NCI-H128 (cell line): ENCODE measurements at regions not wholly inside any gene's neighbourhood (a gene's known extent, or its start where the extent isn't known, plus 50 kb on each side); places are given as distances from the start of the nearest gene placed in this dataset.
"Not testable (repeated sequence)": the region's sequence is repeated elsewhere in the genome, so short reads cannot be mapped to it uniquely, and the experiment has no call there.

ENCODE experiments used
- DNase-seq: peaks from one replicate; lab custom pipeline; 2025; ENCODE audit not compliant: unreplicated experiment; lab: John Stamatoyannopoulos, UW

- no peak for DNase-seq
Measured at GRCh38 chr13:53101883-53102282, 73.3 kb downstream of the OLFM4 start.

- no peak for DNase-seq
Measured at GRCh38 chr13:53104136-53104535, 75.5 kb downstream of the OLFM4 start.

- DNase-seq, result no peak
Measured at GRCh38 chr13:53105477-53105876, 76.9 kb downstream of the OLFM4 start.

- no peak for DNase-seq
Measured at GRCh38 chr13:53105890-53106289, 77.3 kb downstream of the OLFM4 start.

- DNase-seq, result no peak
Measured at GRCh38 chr13:53110181-53110580, 81.6 kb downstream of the OLFM4 start.

- DNase-seq, result no peak
Measured at GRCh38 chr13:53110614-53111013, 82.0 kb downstream of the OLFM4 start.

- DNase-seq, result peak; percentile 64
Measured at GRCh38 chr13:53112522-53112921, 83.9 kb downstream of the OLFM4 start.

- not testable (repeated sequence) for DNase-seq
Measured at GRCh38 chr13:53117048-53117447, 88.4 kb downstream of the OLFM4 start.

GRCh38 chr13:53121131-53121773 is 92.6 kb downstream of the OLFM4 start:
- DNase-seq, result no peak

- no peak for DNase-seq
Measured at GRCh38 chr13:53121919-53122318, 93.3 kb downstream of the OLFM4 start.

GRCh38 chr13:53123536-53123935 is 94.9 kb downstream of the OLFM4 start:
- DNase-seq, result no peak

GRCh38 chr13:53124623-53125022 is 96.0 kb downstream of the OLFM4 start:
- no peak for DNase-seq

- DNase-seq, result no peak
Measured at GRCh38 chr13:53126841-53127245, 98.2 kb downstream of the OLFM4 start.

- no peak for DNase-seq
Measured at GRCh38 chr13:53127373-53127772, 98.8 kb downstream of the OLFM4 start.

- no peak for DNase-seq
Measured at GRCh38 chr13:53129864-53130393, 101.3 kb downstream of the OLFM4 start.

GRCh38 chr13:53131361-53131760 is 102.7 kb downstream of the OLFM4 start:
- no peak for DNase-seq

GRCh38 chr13:53135301-53135700 is 106.7 kb downstream of the OLFM4 start:
- no peak for DNase-seq

- no peak for DNase-seq
Measured at GRCh38 chr13:53136554-53137215, 108.1 kb downstream of the OLFM4 start.

GRCh38 chr13:53137779-53138178 is 109.2 kb downstream of the OLFM4 start:
- no peak for DNase-seq

GRCh38 chr13:53138376-53139036 is 109.9 kb downstream of the OLFM4 start:
- DNase-seq, result no peak

- peak; percentile 17 for DNase-seq
Measured at GRCh38 chr13:53141336-53141735, 112.7 kb downstream of the OLFM4 start.

- no peak for DNase-seq
Measured at GRCh38 chr13:53142306-53142705, 113.7 kb downstream of the OLFM4 start.
